ENCODE measurements at regions not wholly inside any gene's neighbourhood (a gene's known extent, or its start where the extent isn't known, plus 50 kb on each side); places are given as distances from the start of the nearest gene placed in this dataset.

DNA sequence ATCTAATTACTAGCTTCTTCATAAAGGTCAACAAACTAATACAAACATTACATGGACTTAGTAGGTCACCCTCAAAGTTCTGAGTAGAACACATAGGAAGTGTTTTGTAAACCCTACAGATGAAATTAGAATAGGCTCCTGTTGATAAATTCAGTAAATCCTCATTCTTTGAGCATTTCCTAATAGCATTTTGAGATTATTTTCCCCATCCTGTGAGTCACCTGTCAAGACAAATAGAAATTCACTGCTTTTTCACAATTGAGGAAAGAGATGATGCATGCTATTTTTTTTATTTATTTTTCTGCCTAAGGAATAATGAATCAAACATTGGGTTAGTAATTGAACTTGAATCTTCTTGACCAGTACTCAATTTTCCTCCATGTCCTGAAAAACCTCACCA is 666.7 kb upstream of the GOT2 start:
- Mint-ChIP-seq H3K27ac (ENCODE audit: unreplicated experiment) (no peak overlapping the region), H3K4me1 (ENCODE audit: unreplicated experiment) (peaks cover 11% of the 10 kb centered on the region), H3K36me3 (ENCODE audit: unreplicated experiment) (no peaks in the 10 kb centered on the region), H3K4me3 (ENCODE audit: unreplicated experiment) (no peak overlapping the region), H3K27me3 (ENCODE audit: unreplicated experiment) (peaks cover 2% of the 10 kb centered on the region), H3K9me3 (ENCODE audit: unreplicated experiment) (no peaks in the 10 kb centered on the region)
- no peak for DNase-seq (ENCODE audit: extremely low spot score, unreplicated experiment)
- TF ChIP-seq, protein P1, sequence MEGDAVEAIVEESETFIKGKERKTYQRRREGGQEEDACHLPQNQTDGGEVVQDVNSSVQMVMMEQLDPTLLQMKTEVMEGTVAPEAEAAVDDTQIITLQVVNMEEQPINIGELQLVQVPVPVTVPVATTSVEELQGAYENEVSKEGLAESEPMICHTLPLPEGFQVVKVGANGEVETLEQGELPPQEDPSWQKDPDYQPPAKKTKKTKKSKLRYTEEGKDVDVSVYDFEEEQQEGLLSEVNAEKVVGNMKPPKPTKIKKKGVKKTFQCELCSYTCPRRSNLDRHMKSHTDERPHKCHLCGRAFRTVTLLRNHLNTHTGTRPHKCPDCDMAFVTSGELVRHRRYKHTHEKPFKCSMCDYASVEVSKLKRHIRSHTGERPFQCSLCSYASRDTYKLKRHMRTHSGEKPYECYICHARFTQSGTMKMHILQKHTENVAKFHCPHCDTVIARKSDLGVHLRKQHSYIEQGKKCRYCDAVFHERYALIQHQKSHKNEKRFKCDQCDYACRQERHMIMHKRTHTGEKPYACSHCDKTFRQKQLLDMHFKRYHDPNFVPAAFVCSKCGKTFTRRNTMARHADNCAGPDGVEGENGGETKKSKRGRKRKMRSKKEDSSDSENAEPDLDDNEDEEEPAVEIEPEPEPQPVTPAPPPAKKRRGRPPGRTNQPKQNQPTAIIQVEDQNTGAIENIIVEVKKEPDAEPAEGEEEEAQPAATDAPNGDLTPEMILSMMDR (IDR thresholded peaks at IDR 0.05), result no peak

DNA sequence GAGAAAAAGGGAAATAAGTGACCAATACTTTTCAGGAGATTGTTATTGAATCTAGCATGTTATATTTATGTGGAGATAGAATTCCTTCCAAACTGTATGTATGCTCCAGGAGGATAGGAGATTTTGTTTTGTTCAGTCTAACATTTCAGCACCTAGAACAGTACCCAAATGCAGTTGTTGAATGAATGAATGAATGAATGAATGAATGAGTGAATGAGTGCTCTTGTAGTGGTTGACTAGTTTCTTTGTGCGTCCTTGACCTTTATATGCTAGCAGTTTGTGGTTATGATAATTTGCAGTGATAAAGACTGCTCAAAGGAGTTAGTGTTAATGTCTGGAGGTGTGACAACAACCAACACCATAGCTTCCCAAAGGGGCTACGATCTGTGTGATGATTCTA is 663.5 kb upstream of the GOT2 start:
- TF ChIP-seq, protein P1 (IDR thresholded peaks at IDR 0.05), result no peak
- no peaks in the 10 kb centered on the region for H3K9me3 Mint-ChIP-seq (ENCODE audit: unreplicated experiment)
- no peak overlapping the region for H3K4me3 Mint-ChIP-seq (ENCODE audit: unreplicated experiment)
- no peaks in the 10 kb centered on the region for H3K36me3 Mint-ChIP-seq (ENCODE audit: unreplicated experiment)
- no peak overlapping the region for H3K27ac Mint-ChIP-seq (ENCODE audit: unreplicated experiment)
- H3K27me3 Mint-ChIP-seq (ENCODE audit: unreplicated experiment), result peaks cover 2% of the 10 kb centered on the region
- no peak for DNase-seq (ENCODE audit: extremely low spot score, unreplicated experiment)
- H3K4me1 Mint-ChIP-seq (ENCODE audit: unreplicated experiment), result peaks cover 8% of the 10 kb centered on the region

DNA sequence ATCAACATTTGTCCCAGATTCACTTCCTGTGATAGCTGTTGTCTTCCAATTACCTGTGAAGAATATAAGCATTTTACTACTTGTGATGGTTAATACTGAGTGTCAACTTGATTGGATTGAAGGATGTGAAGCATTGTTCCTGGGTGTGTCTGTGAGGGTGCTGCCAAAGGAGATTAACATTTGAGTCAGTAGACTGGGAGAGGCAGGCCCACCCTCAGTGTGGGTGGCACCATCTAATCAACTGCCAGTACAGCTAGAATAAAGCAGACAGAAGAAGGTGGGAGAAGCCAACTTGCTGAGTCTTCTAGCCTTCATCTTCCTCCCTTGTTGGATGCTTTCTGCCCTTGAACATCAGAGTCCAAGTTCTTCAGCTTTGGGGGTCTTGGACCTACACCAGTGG is 660.4 kb upstream of the GOT2 start:
- TF ChIP-seq, protein P1 (IDR thresholded peaks at IDR 0.05), result no peak
- Mint-ChIP-seq H3K4me3 (ENCODE audit: unreplicated experiment) (no peak overlapping the region), H3K27me3 (ENCODE audit: unreplicated experiment) (peaks cover 2% of the 10 kb centered on the region), H3K4me1 (ENCODE audit: unreplicated experiment) (no peaks in the 10 kb centered on the region), H3K27ac (ENCODE audit: unreplicated experiment) (no peak overlapping the region), H3K36me3 (ENCODE audit: unreplicated experiment) (no peaks in the 10 kb centered on the region), H3K9me3 (ENCODE audit: unreplicated experiment) (no peaks in the 10 kb centered on the region)
- no peak for DNase-seq (ENCODE audit: extremely low spot score, unreplicated experiment)

DNA sequence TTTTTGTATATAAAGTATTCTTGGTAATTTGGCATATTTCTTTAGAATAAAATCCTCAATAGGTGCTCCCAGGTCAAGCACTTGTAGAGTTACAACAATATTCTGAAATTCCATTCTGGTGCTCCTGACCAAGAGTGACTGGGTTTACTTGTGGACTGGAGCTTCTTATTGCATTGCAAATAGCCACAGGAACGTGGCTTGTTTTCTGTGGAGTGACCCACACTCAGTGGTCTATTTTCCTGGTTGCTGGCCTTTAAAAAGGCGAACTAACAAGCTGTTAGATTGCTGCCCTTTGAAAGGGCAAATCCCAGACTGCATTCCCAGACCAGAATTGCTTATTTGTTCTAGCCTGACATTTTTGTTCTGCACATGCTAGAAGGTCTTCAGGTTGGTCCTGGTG is 658.8 kb upstream of the GOT2 start:
- Mint-ChIP-seq H3K4me3 (ENCODE audit: unreplicated experiment) (no peak overlapping the region), H3K36me3 (ENCODE audit: unreplicated experiment) (no peaks in the 10 kb centered on the region), H3K27me3 (ENCODE audit: unreplicated experiment) (peaks cover 2% of the 10 kb centered on the region), H3K9me3 (ENCODE audit: unreplicated experiment) (no peaks in the 10 kb centered on the region), H3K27ac (ENCODE audit: unreplicated experiment) (no peak overlapping the region), H3K4me1 (ENCODE audit: unreplicated experiment) (no peaks in the 10 kb centered on the region)
- TF ChIP-seq, protein P1 (IDR thresholded peaks at IDR 0.05), result no peak
- no peak for DNase-seq (ENCODE audit: extremely low spot score, unreplicated experiment)

DNA sequence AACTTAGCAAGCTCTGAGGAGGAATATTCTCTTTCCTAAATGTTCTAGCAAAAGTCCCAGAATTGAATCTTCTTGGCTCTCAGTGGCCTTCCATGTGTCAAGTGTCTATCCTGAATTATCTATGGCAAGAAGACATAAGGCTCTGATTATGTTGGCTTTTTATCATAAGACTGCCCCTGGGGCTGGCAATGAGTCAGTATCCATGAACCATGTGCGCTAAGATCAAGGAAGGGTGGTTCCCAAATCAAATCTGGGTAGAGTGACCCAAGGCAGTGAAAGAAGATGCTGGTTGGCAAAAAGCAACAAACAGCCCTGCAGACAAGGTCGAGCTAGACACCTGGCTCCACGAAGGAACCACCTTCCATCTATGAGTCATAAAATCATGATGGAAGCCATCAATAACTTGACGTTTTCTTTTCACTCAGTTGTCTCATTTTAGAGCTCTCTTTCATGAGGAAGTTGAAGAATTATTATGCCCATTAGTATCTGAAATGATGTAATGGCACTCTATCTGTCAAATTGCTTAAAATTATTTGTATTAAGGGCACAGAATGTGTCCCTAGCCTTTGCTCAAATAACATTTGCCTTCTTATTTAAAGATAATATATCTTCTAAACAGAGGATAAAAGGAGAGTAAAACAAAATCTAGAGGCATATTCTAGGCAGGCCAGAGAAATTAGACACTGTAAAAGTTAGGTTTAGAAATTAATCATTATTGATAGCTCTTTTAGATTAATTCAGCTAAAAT is 657.7 kb upstream of the GOT2 start:
- no peaks in the 10 kb centered on the region for H3K36me3 Mint-ChIP-seq (ENCODE audit: unreplicated experiment)
- TF ChIP-seq, protein P1 (IDR thresholded peaks at IDR 0.05), result no peak
- no peak overlapping the region for H3K27ac Mint-ChIP-seq (ENCODE audit: unreplicated experiment)
- H3K9me3 Mint-ChIP-seq (ENCODE audit: unreplicated experiment), result no peaks in the 10 kb centered on the region
- H3K4me3 Mint-ChIP-seq (ENCODE audit: unreplicated experiment), result no peak overlapping the region
- DNase-seq (ENCODE audit: extremely low spot score, unreplicated experiment), result no peak
- H3K4me1 Mint-ChIP-seq (ENCODE audit: unreplicated experiment), result no peaks in the 10 kb centered on the region
- H3K27me3 Mint-ChIP-seq (ENCODE audit: unreplicated experiment), result peaks cover under 1% of the 10 kb centered on the region
